Rectal smooth muscle tissue (tissue), 1 donor: ENCODE measurements at regions not wholly inside any gene's neighbourhood (a gene's known extent, or its start where the extent isn't known, plus 50 kb on each side); places are given as distances from the start of the nearest gene placed in this dataset.
"Not testable (repeated sequence)": the region's sequence is repeated elsewhere in the genome, so short reads cannot be mapped to it uniquely, and the experiment has no call there.

Experiments used
- H3K27ac ChIP-seq: one replicate; pipeline ENCODE4 v1.7.0; 2013; ENCODE audit warnings: low read depth, low read length, inconsistent platforms
- H3K27me3 ChIP-seq: one replicate; pipeline ENCODE4 v1.7.0; 2013; ENCODE audit warnings: low read length; ENCODE audit not compliant: control insufficient read depth, insufficient read depth
- H3K36me3 ChIP-seq: one replicate; pipeline ENCODE4 v1.7.0; 2013; ENCODE audit warnings: low read length; ENCODE audit not compliant: control insufficient read depth, insufficient read depth
- H3K4me1 ChIP-seq: one replicate; pipeline ENCODE4 v1.7.0; 2013; ENCODE audit warnings: low read length; ENCODE audit not compliant: control insufficient read depth, insufficient read depth
- H3K4me3 ChIP-seq: one replicate; pipeline ENCODE4 v1.7.0; 2013; ENCODE audit warnings: low read length
- H3K9ac ChIP-seq: one replicate; pipeline ENCODE4 v1.7.0; 2013; ENCODE audit warnings: low read length

DNA sequence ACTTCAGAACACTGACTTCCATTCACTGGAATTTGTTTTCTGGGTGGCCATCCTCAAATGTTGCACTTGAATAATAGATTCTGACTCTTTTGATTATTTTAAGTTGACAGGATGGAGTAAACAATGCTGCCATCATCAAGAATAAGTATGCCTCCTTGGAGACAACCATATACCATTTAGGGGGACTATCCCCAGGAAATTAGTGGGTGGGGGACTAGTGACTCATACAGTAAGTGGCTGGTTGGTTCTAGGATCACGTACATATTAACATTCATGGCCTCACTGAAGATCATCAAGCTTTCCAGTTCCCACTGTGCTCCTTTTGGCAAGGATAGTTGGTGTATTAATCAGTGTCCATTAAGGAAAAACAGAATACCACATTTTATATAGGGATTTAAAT lies 615.2 kb downstream of the CCSER2 start:
- H3K4me3 ChIP-seq: no peak overlapping the region
- no peaks in the 10 kb centered on the region for H3K36me3 ChIP-seq
- no peak overlapping the region for H3K27ac ChIP-seq
- no peak overlapping the region for H3K9ac ChIP-seq
- no peaks in the 10 kb centered on the region for H3K27me3 ChIP-seq
- no peaks in the 10 kb centered on the region for H3K4me1 ChIP-seq

DNA sequence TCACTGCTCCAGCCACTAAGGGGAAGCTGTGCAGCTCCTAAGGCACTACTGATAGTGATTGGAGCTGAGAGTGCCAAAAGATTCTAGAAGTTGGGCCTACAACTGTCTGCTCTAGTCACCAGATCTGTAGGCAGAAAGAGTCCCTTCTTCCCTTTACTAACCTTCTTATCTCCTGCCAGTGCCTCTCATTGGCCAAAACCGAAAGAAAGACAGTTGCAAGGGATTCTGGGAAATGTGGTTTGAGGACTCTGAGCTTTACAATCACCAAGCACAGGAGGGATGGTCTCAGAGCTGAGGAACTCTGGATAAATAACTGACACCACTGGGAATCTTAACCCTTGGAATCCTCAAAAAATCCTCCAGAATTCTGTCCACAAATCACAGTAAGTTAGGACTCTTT lies 615.8 kb downstream of the CCSER2 start:
- Histone ChIP-seq H3K27me3 (no peaks in the 10 kb centered on the region), H3K9ac (no peak overlapping the region), H3K4me1 (no peaks in the 10 kb centered on the region), H3K4me3 (no peak overlapping the region), H3K27ac (no peak overlapping the region), H3K36me3 (no peaks in the 10 kb centered on the region)

DNA sequence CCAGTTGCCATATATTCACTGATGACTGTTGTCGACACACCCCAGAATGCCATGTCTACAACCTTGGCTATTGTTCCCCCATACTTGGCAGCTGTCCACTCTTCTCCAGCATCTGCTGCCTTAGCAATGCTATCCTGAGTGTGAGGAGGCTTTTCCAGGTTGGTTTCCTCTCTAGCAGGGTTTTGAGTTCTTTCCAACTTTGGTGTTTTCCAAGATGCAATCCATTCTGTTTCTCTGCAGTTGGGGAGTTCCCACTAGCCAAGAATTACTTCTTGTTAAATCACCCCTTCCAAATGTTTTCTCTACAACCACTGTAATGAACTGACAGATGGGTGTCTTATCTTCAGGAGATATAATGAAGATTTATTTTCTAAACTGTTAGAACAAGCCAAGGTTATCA lies 617.4 kb downstream of the CCSER2 start:
- Histone ChIP-seq H3K4me3 (no peak overlapping the region), H3K36me3 (no peaks in the 10 kb centered on the region), H3K4me1 (no peaks in the 10 kb centered on the region), H3K27me3 (no peaks in the 10 kb centered on the region), H3K27ac (no peak overlapping the region), H3K9ac (no peak overlapping the region)

DNA sequence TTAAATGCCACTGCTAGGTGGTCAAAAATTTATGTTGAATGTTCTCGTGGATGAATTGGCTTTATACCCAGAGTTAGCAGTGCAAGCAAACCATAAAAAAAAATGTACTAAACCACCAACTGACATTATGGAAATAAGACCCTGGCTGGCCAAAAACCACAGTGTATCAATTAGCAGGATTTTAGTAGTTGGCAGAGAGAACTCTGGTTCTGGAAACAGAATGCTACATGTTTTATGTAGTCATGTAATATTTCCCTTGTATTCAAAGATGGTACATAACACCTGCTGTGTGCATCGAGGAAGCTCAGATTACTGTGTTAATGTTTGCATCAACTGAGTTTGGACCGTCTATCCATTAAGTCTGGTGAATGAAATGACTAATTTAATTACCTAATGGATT lies 618.5 kb downstream of the CCSER2 start:
- Histone ChIP-seq H3K4me1 (no peaks in the 10 kb centered on the region), H3K9ac (no peak overlapping the region), H3K27me3 (no peaks in the 10 kb centered on the region), H3K27ac (no peak overlapping the region), H3K4me3 (no peak overlapping the region), H3K36me3 (no peaks in the 10 kb centered on the region)

DNA sequence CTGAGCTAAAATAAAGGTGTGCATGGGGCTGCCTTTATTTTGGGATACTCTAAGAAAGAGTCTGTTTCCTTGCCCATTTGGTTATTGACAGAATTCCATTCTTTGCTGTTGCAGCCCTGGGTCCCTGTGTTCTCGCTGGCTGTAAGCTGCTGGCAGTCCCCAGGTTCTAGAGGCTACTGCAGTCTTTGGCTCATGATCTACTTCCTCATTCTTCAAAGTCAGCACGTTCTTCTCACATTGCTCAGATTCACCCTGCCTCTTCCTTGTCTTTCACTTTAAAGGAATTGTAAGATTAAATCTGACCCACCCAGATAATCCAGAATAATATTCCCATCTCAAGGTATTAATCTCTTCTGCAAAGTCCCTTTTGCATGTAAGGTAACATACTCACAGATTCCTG lies 620.3 kb downstream of the CCSER2 start:
- Histone ChIP-seq H3K9ac (no peak overlapping the region), H3K27me3 (no peaks in the 10 kb centered on the region), H3K36me3 (no peaks in the 10 kb centered on the region), H3K4me3 (no peak overlapping the region), H3K27ac (no peak overlapping the region), H3K4me1 (no peaks in the 10 kb centered on the region)

DNA sequence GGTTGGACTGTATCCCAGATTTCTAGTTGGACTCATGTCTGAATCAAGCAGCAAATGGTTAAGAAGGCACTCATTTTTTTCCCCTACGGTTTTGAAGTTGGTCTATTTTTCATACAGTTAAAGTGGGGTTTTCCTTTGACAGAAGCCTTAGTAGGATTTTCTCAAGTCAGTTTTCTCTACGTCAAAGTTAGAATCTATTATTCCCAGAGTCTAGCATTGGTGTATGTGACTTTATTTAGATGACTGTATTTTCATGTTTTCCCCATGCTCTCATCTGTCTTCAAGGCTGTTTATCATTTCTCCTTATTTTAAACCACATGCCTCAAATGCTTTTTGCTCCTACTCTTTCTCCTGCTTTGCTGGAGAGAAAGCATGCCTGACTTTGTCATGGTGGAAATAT lies 623.2 kb downstream of the CCSER2 start:
- no peaks in the 10 kb centered on the region for H3K36me3 ChIP-seq
- no peak overlapping the region for H3K4me3 ChIP-seq
- no peak overlapping the region for H3K27ac ChIP-seq
- H3K9ac ChIP-seq: no peak overlapping the region
- no peaks in the 10 kb centered on the region for H3K27me3 ChIP-seq
- no peaks in the 10 kb centered on the region for H3K4me1 ChIP-seq

DNA sequence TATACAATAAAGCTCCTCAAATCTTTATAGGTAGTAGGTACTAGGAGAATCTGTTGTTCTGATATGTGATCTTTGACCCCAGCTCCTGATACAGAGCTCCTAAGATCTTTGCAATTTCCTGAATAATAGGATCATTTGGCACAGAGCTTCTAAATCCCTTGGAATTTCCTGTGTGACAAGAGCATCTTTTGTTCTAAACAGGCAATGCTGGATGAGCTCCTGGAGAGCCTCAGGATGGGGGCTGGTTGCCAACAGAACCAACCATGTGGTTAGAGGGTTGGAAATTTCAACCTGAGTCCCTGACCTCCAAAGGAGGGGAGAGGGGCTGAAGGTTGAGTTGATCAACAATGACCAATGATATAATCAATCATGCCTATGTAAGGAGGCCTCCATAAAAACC lies 629.0 kb downstream of the CCSER2 start:
- Histone ChIP-seq H3K27me3 (no peaks in the 10 kb centered on the region), H3K9ac (no peak overlapping the region)

DNA sequence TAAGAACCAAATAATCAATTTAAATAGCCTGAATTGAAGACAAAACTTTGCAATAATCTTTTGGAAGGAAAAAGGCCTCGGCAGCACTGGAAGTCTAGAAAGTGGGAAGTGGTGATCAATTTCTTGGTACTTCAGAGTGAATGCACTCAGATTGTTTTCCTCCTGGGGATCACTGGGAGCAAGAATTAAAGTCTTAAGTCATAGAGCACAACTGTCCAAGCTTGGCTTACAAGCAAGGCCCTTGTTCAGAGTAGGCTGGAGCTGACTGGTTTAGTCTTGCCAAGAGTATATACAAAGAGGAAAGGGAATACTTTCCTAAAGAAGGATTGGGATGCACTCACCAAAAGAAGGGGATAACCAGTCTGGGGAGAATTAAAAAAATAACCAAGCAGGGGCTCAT lies 637.1 kb downstream of the CCSER2 start:
- H3K9ac ChIP-seq: no peak overlapping the region
- no peaks in the 10 kb centered on the region for H3K4me1 ChIP-seq
- H3K4me3 ChIP-seq: no peak overlapping the region
- no peaks in the 10 kb centered on the region for H3K27me3 ChIP-seq
- no peaks in the 10 kb centered on the region for H3K36me3 ChIP-seq
- H3K27ac ChIP-seq: no peak overlapping the region

More for the DNA sequence above, 629.0 kb downstream of the CCSER2 start:
- no peaks in the 10 kb centered on the region for H3K36me3 ChIP-seq
- H3K4me3 ChIP-seq: no peak overlapping the region
- H3K4me1 ChIP-seq: no peaks in the 10 kb centered on the region
- no peak overlapping the region for H3K27ac ChIP-seq

DNA sequence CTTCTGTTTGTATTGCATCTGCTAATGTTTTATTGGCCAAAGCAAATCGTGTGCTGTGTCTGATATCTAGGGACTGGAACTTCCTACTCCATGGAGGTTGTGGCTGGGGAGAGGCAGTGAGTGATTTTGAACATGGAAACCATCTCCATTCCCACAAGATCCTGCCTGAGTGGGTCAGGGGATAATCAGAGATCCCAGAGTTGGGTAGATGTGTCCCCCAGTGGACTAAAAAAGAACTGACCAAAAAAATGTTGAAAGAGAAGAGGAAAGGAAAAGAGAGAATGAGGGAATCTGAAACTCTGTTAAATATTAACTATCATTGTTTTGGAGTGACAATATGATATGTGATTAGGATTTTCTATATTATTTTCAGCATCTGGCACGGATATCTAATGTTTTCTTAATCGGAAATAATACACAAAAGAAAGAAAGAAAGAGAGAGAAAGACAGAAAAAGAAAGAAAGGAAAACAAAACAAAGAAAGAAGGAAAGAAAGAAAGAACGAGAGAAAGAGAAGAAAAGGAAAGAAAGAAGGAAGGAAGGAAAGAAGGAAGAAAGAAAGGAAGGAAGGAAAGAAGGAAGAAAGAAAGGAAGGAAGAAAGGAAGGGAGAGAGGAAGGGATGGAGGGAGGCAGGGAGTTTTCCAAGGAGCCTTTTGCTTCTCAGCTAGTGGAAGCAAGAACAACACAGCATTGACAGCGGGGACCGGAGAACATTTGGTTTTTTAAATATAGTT lies 638.5 kb downstream of the CCSER2 start:
- Histone ChIP-seq H3K27ac (no peak overlapping the region), H3K4me3 (no peak overlapping the region)

DNA sequence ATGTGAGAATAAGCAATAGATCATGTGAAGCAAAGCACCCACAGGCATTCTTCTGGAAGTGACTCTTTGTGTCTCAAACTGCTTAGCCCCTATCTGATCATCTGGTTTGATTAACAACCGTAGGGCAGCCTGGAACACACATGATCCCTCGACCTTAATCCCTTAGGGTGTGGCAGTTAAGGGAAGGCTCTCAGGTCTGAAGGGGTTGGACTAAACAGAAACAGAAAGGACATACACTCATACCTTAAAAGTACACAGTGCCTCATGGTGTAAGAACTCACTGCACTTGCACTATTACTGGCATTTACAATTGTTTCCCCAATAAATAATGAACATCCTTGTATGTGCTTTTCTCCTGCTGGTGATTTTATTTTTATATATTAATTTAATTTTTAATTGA lies 640.9 kb downstream of the CCSER2 start:
- not testable (repeated sequence) for H3K4me3 ChIP-seq, H3K27me3 ChIP-seq, H3K9ac ChIP-seq, H3K4me1 ChIP-seq, H3K27ac ChIP-seq, H3K36me3 ChIP-seq

More for the DNA sequence above, 638.5 kb downstream of the CCSER2 start:
- Histone ChIP-seq H3K36me3 (no peaks in the 10 kb centered on the region), H3K4me1 (no peaks in the 10 kb centered on the region), H3K9ac (no peak overlapping the region), H3K27me3 (no peaks in the 10 kb centered on the region)

DNA sequence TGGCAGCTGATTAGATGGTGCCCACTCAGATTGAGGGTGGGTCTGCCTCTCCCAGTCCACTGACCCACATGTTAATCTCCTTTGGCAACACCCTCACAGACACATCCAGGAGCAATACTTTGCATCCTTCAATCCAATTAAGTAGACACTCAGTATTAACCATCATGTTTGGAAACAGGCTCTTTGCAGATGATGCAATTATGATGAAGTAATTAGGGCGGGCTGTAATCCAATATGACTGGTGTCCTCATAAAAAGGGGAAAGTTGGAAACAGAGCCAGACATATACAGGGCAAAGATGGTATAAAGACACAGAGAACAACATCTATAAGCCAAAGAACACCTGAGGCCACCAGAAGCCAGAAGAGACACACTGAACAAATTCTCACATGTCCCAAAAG lies 658.6 kb downstream of the CCSER2 start:
- Histone ChIP-seq H3K4me1 (no peaks in the 10 kb centered on the region), H3K9ac (no peak overlapping the region), H3K36me3 (no peaks in the 10 kb centered on the region), H3K27me3 (no peaks in the 10 kb centered on the region), H3K4me3 (no peak overlapping the region), H3K27ac (no peak overlapping the region)

DNA sequence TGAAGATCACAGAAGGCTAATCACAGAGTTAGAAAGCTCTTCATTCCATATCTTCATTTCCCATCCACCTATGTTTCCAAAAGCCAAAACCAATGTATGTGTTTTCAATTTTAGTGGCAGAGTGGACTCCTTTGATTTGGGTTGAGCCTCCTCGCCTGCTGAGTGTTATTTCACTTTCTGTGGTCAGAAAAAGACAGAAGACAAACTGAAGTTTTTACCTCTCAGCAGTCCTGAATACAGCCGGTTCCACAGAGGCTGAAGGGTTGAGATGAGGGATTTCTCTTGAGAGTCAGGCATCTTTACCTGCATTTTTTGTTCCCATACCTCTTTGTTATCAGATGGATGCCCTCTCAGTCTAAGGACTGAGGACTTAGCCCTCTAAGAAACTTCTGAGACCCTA lies 659.6 kb downstream of the CCSER2 start:
- Histone ChIP-seq H3K4me1 (no peaks in the 10 kb centered on the region), H3K27ac (no peak overlapping the region), H3K27me3 (no peaks in the 10 kb centered on the region), H3K36me3 (no peaks in the 10 kb centered on the region), H3K4me3 (no peak overlapping the region), H3K9ac (no peak overlapping the region)

DNA sequence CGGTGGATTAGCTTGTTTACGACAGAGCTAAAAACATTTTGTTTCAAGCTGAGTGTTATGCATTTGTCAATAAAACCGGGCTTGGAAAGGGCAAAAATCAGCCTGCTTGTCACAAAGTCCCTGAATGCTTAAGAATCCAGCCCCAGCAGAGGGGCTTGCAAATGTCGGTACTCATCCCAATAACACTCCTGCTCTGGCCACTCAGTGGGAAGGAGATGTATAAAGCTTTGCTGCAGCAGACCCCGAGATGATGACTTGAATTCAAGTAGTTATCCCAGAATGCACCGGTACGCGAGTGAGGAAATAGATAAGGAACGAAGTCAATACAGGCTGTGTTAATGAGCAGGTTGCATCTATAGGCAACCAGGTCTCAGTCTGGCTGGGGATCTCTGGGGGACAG lies 662.3 kb downstream of the CCSER2 start:
- Histone ChIP-seq H3K4me3 (no peak overlapping the region), H3K36me3 (no peaks in the 10 kb centered on the region), H3K9ac (no peak overlapping the region), H3K4me1 (no peaks in the 10 kb centered on the region), H3K27me3 (no peaks in the 10 kb centered on the region), H3K27ac (no peak overlapping the region)
